ENCODE measurements at regions not wholly inside any gene's neighbourhood (a gene's known extent, or its start where the extent isn't known, plus 50 kb on each side); places are given as distances from the start of the nearest gene placed in this dataset.
"Not testable (repeated sequence)": the region's sequence is repeated elsewhere in the genome, so short reads cannot be mapped to it uniquely, and the experiment has no call there.

GRCh38 chr17:14552306-14552705 lies 251.4 kb downstream of the HS3ST3B1 start:
- DNase-seq (ENCODE audit: low spot score), result no peak

- DNase-seq (ENCODE audit: low spot score), result no peak
Measured at GRCh38 chr17:14547556-14547955, 246.7 kb downstream of the HS3ST3B1 start.

- no peak for DNase-seq (ENCODE audit: low spot score)
Measured at GRCh38 chr17:14547016-14547415, 246.1 kb downstream of the HS3ST3B1 start.

- DNase-seq (ENCODE audit: low spot score), result no peak
Measured at GRCh38 chr17:14545156-14545906, 244.4 kb downstream of the HS3ST3B1 start.

GRCh38 chr17:14541714-14542113 lies 240.8 kb downstream of the HS3ST3B1 start:
- DNase-seq (ENCODE audit: low spot score), result no peak

- DNase-seq (ENCODE audit: low spot score), result no peak
Measured at GRCh38 chr17:14539801-14540200, 238.9 kb downstream of the HS3ST3B1 start.

- DNase-seq (ENCODE audit: low spot score), result not testable (repeated sequence)
Measured at GRCh38 chr17:14532242-14532641, 231.4 kb downstream of the HS3ST3B1 start.

- DNase-seq (ENCODE audit: low spot score), result no peak
Measured at GRCh38 chr17:14525551-14526455, 224.9 kb downstream of the HS3ST3B1 start.

GRCh38 chr17:14522795-14523387 lies 222.0 kb downstream of the HS3ST3B1 start:
- no peak for DNase-seq (ENCODE audit: low spot score)

- DNase-seq (ENCODE audit: low spot score), result not testable (repeated sequence)
Measured at GRCh38 chr17:14518919-14519318, 218.0 kb downstream of the HS3ST3B1 start.

- no peak for DNase-seq (ENCODE audit: low spot score)
Measured at GRCh38 chr17:14514973-14515372, 214.1 kb downstream of the HS3ST3B1 start.

- no peak for DNase-seq (ENCODE audit: low spot score)
Measured at GRCh38 chr17:14513835-14514234, 213.0 kb downstream of the HS3ST3B1 start.

- no peak for DNase-seq (ENCODE audit: low spot score)
Measured at GRCh38 chr17:14510136-14510535, 209.3 kb downstream of the HS3ST3B1 start.

GRCh38 chr17:14508156-14508555 lies 207.3 kb downstream of the HS3ST3B1 start:
- DNase-seq (ENCODE audit: low spot score), result no peak

- DNase-seq (ENCODE audit: low spot score), result no peak
Measured at GRCh38 chr17:14506364-14506763, 205.5 kb downstream of the HS3ST3B1 start.

GRCh38 chr17:14505606-14506005 lies 204.7 kb downstream of the HS3ST3B1 start:
- DNase-seq (ENCODE audit: low spot score), result no peak

GRCh38 chr17:14499976-14500375 lies 199.1 kb downstream of the HS3ST3B1 start:
- DNase-seq (ENCODE audit: low spot score), result no peak

GRCh38 chr17:14498812-14499211 lies 197.9 kb downstream of the HS3ST3B1 start:
- DNase-seq (ENCODE audit: low spot score), result no peak

GRCh38 chr17:14494161-14494560 lies 193.3 kb downstream of the HS3ST3B1 start:
- no peak for DNase-seq (ENCODE audit: low spot score)

GRCh38 chr17:14489986-14490385 lies 189.1 kb downstream of the HS3ST3B1 start:
- DNase-seq (ENCODE audit: low spot score), result no peak

GRCh38 chr17:14488958-14489550 lies 188.2 kb downstream of the HS3ST3B1 start:
- DNase-seq (ENCODE audit: low spot score), result no peak

- no peak for DNase-seq (ENCODE audit: low spot score)
Measured at GRCh38 chr17:14487068-14487467, 186.2 kb downstream of the HS3ST3B1 start.

Measured in SK-N-DZ (cell line).